Adrenal gland (tissue), 9 donors: ENCODE measurements at regions not wholly inside any gene's neighbourhood (a gene's known extent, or its start where the extent isn't known, plus 50 kb on each side); places are given as distances from the start of the nearest gene placed in this dataset.
A peak's percentile ranks its signal among the peaks of the same experiment; 100 is the strongest.

Experiments
- DNase-seq, 7 donors: peaks; one replicate each; pipeline ENCODE4 v3.0.0-alpha.2; 2019 to 2020
- H3K27ac ChIP-seq, 5 donors: fragments of 200-600 bp; sonication (generic) in 4 of 5; 1 replicate in 3 of 5; 2 replicates in 2 of 5; pipeline versions ENCODE4 v1.5.1 to v1.8.0; 2016 to 2020; ENCODE audit warnings: mild to moderate bottlenecking in 1 of 5
- H3K27me3 ChIP-seq: fragments of 200-600 bp; 2 replicates; pipeline ENCODE4 v1.8.0; 2021
- H3K36me3 ChIP-seq, 2 donors: fragments of 200-600 bp; replicated peaks in 1 of 2; 1 replicate in 1 of 2; 2 replicates in 1 of 2; pipeline versions ENCODE4 v1.5.1 to v1.8.0; 2018 to 2022
- H3K4me1 ChIP-seq, 2 donors: fragments of 200-600 bp; replicated peaks in 1 of 2; 1 replicate in 1 of 2; 2 replicates in 1 of 2; pipeline versions ENCODE4 v1.5.1 to v1.8.0; 2018 to 2021
- H3K4me3 ChIP-seq, 4 donors: fragments of 200-600 bp; sonication (generic) in 3 of 4; one replicate each; pipeline ENCODE4 v1.5.1; 2016 to 2018
- H3K9me3 ChIP-seq, 3 donors: fragments of 200-600 bp; sonication (generic) in 1 of 3; replicated peaks in 1 of 3; 1 replicate in 2 of 3; 2 replicates in 1 of 3; pipeline versions ENCODE4 v1.5.1 to v1.8.0; 2016 to 2021
- POLR2A ChIP-seq, 2 donors: fragments of 450-650 bp; IDR thresholded peaks; one replicate each; pipeline ENCODE4 v1.6.1; 2017; ENCODE audit warnings: antibody characterized with exemption in 2 of 2, mild to moderate bottlenecking in 2 of 2, moderate library complexity in 1 of 2
- WGBS, 4 donors: extraction: QIAGEN DNeasy Blood & Tissue Kit in 2 of 4; methylation state at CpG; one replicate each; pipeline versions ENCODE4 v1.1.5 to v1.1.7; 2013 to 2017; 5-methylcytosine and 5-hydroxymethylcytosine counted together
- intact Hi-C, 2 donors: fragments of 100-400 bp; cut with DNase I; formaldehyde crosslinking; loops; one replicate each; pipeline versions ENCODE4 v1.14.1 to v1.15.0; 2022 to 2023
- TF ChIP-seq, protein P1 (sequence below), 6 experiments: fragments of 450-650 bp in 4 of 6; fragments of 200-600 bp in 2 of 6; sonication (generic) in 1 of 6; IDR thresholded peaks; 1 replicate in 5 of 6; 2 replicates in 1 of 6; pipeline versions ENCODE4 v1.5.1 to v1.8.0; 2016 to 2021; ENCODE audit warnings: antibody characterized with exemption in 6 of 6, mild to moderate bottlenecking in 2 of 6, moderate library complexity in 1 of 6
- donor health status: healthy with polysubstance abuse.
- donor health status: Bipolar disorder and iron deficiency.
- donor health status: DM: yes; HTN: yes; CAD: no.
- donor health status: DM: no; HTN: no; CAD: no.
- donor health status: DM: no; HTN: no; CAD: no.

DNA sequence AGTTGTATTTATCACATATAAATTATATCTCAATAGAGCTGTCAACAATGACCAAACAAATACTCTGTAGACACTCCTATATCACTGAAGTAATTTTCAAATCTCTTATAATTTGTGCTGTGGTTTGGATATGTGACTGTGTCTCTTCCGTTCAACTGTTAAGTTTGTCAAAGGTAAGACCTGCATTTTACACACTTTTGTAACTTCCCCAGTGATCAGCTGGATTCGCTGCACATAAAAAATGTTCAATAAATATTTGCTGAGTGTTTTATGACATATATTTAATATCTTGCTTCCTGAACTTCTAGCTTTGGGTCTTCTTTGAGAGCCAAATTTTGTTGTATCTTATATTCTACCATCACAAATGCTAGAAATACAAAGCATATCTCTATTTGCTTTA lies 57.3 kb upstream of the ROCK1 start:
- WGBS, 4 donors = 78 to 94% (median 88%) methylated on average over 2 of the region's 2 CpGs
- Histone ChIP-seq H3K9me3 (no peaks in the 10 kb centered on the region), H3K36me3 (no peaks in the 10 kb centered on the region), H3K4me1 (peaks cover 0 to 7% of the 10 kb centered on the region in 2 donors), H3K27ac (no peak overlapping the region), H3K4me3 (no peak overlapping the region), H3K27me3 (no peaks in the 10 kb centered on the region)
- TF ChIP-seq, protein P1, sequence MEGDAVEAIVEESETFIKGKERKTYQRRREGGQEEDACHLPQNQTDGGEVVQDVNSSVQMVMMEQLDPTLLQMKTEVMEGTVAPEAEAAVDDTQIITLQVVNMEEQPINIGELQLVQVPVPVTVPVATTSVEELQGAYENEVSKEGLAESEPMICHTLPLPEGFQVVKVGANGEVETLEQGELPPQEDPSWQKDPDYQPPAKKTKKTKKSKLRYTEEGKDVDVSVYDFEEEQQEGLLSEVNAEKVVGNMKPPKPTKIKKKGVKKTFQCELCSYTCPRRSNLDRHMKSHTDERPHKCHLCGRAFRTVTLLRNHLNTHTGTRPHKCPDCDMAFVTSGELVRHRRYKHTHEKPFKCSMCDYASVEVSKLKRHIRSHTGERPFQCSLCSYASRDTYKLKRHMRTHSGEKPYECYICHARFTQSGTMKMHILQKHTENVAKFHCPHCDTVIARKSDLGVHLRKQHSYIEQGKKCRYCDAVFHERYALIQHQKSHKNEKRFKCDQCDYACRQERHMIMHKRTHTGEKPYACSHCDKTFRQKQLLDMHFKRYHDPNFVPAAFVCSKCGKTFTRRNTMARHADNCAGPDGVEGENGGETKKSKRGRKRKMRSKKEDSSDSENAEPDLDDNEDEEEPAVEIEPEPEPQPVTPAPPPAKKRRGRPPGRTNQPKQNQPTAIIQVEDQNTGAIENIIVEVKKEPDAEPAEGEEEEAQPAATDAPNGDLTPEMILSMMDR (IDR thresholded peaks at IDR 0.05) = no peak
- TF ChIP-seq POLR2A (IDR thresholded peaks at IDR 0.05) = no peak
- DNase-seq = no peak
- intact Hi-C loops = no loop called here

DNA sequence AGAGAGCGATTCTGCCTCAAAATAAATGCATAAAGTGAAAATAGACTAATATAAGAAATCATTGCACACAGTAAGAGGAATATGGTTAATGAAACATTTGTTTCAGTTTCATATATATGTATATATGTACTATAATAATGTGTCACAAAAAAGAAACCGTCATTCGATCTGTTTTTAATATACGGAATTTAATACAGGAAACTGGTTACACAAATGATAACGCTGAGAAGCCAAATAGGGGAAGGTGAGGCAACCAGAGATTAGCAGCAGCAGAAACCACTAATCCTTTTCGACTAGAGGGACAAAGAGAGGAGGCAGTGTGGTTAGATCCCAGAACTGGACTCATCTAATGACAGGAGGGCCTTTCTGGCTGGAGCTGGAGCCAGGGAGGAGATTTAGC lies 64.2 kb upstream of the GREB1L start:
- no peak for DNase-seq
- no peaks in the 10 kb centered on the region for H3K36me3 ChIP-seq
- WGBS, 4 donors = 64 to 84% (median 77%) methylated on average over 6 of the region's 6 CpGs
- H3K4me1 ChIP-seq = no peaks in the 10 kb centered on the region
- intact Hi-C loops = loop anchor here in 1 of 2 donors (10.0 kb wide), 1 partner anchor 53 kb away; no protein-coding TSS in a partner anchor
- no peaks in the 10 kb centered on the region for H3K9me3 ChIP-seq
- H3K4me3 ChIP-seq = no peak overlapping the region
- TF ChIP-seq, protein P1 (IDR thresholded peaks at IDR 0.05) = no peak
- H3K27ac ChIP-seq = no peak overlapping the region
- H3K27me3 ChIP-seq = no peaks in the 10 kb centered on the region

DNA sequence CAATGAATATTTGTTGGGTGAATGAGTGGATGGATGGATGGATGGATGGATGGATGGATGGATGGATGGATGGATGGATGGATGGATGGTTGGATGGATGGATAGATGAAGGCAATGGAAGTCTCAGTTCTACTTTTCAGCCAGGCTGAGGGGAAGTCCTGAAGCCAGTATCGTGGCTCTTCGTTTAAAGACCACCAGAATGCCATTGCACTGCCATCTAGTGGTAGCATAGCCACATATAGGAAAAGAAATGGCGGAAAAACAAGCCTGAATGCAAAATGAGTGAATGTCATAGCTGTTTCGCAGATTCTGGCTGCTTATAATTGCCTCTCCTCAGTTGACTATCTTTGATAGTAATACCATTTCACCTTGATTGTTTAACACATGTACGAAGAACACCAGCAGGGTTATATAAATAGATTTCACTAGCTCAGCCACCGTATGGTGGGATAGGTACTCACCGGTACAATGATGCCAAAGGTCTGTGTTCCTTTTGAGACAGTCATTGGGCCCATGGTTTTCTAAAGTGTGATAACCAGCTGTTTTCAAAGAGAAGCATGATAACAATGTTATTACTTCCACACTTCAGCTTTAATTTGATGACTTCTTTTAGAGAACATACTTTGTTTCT lies 62.3 kb upstream of the GREB1L start:
- H3K36me3 ChIP-seq = no peaks in the 10 kb centered on the region
- 35 to 42% (median 37%) methylated on average over 7 of the region's 7 CpGs for WGBS, 4 donors
- TF ChIP-seq, protein P1 (IDR thresholded peaks at IDR 0.05) = peak; percentile 46 to 75 (median 70)
- TF ChIP-seq POLR2A (IDR thresholded peaks at IDR 0.05) = no peak
- peak; percentile 33 to 74 (median 44) for DNase-seq
- no peak overlapping the region for H3K27ac ChIP-seq
- intact Hi-C loops = loop anchor here in 1 of 2 donors (10.0 kb wide), 2 partner anchors 55 to 175 kb away; no protein-coding TSS in a partner anchor
- no peaks in the 10 kb centered on the region for H3K27me3 ChIP-seq
- no peak overlapping the region for H3K4me3 ChIP-seq
- no peaks in the 10 kb centered on the region for H3K9me3 ChIP-seq
- H3K4me1 ChIP-seq = no peaks in the 10 kb centered on the region

DNA sequence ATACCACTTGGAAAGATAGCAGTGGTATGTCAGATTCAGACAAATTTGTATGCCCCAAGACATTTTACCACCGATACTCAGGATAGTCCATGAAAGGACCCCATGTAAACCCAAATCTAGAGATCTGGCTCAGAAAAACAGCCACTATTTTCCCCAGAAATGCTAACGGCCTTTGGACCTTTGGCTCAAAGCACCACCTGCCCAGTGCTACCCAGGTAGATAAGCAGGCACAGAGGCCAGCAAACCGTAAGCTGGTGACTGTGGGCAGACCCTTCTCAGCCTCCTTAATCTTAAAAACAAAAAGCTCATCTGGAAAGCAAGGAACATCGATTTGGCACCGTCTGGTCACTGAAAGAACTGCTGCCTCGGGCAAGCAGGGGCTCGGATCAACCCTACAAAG lies 61.4 kb upstream of the GREB1L start:
- Histone ChIP-seq H3K27ac (no peak overlapping the region), H3K9me3 (no peaks in the 10 kb centered on the region), H3K36me3 (no peaks in the 10 kb centered on the region), H3K27me3 (no peaks in the 10 kb centered on the region), H3K4me3 (no peak overlapping the region), H3K4me1 (no peaks in the 10 kb centered on the region)
- DNase-seq = no peak
- TF ChIP-seq, protein P1 (IDR thresholded peaks at IDR 0.05) = no peak
- TF ChIP-seq POLR2A (IDR thresholded peaks at IDR 0.05) = no peak
- WGBS, 4 donors = 72 to 83% (median 73%) methylated on average over 7 of the region's 7 CpGs
- intact Hi-C loops = loop anchor here in 1 of 2 donors (10.0 kb wide), 1 partner anchor 176 kb away; no protein-coding TSS in a partner anchor
